H1 (cell line): ENCODE measurements at regions not wholly inside any gene's neighbourhood (a gene's known extent, or its start where the extent isn't known, plus 50 kb on each side); places are given as distances from the start of the nearest gene placed in this dataset.

ENCODE experiments used
- CTCF ChIA-PET: fragments of 300-600 bp; sonication (Branson Sonifier 250); formaldehyde crosslinking; loops from one replicate; lab custom pipeline; 2021; ENCODE audit not compliant: partially characterized antibody; lab: Charles Lee
- POLR2A ChIA-PET: fragments of 300-600 bp; sonication (Branson Sonifier 250); formaldehyde crosslinking; loops from one replicate; lab custom pipeline; 2021; ENCODE audit warnings: inconsistent platforms; ENCODE audit not compliant: partially characterized antibody; lab: Charles Lee
- DNase-seq, 2 experiments: peaks; one replicate each; pipeline versions ENCODE4 v3.0.0 to v3.0.0-alpha.2; 2010 to 2022; ENCODE audit warnings: low spot score in 2 of 2, low read depth in 1 of 2, mixed read lengths in 1 of 2
- FAIRE-seq: peaks from 2 replicates; lab custom pipeline; 2011; peaks lifted over from hg19 to GRCh38; lab: Jason Lieb, UNC
- H2AFZ ChIP-seq: 2 replicates; pipeline ENCODE4 v1.8.1; 2012; ENCODE audit warnings: low read length, inconsistent platforms
- H2AK5ac ChIP-seq: 2 replicates; pipeline ENCODE4 v1.6.1; 2013; ENCODE audit warnings: low read depth, low read length
- H2BK120ac ChIP-seq: replicated peaks from 2 replicates; pipeline ENCODE3; 2013; ENCODE audit warnings: low read depth, low read length, inconsistent platforms
- H2BK12ac ChIP-seq: 2 replicates; pipeline ENCODE4 v1.6.1; 2013; ENCODE audit warnings: low read depth, low read length
- H2BK15ac ChIP-seq: 2 replicates; pipeline ENCODE4 v1.6.1; 2013; ENCODE audit warnings: low read length
- H2BK20ac ChIP-seq: 2 replicates; pipeline ENCODE4 v1.6.1; 2013; ENCODE audit warnings: low read length
- H2BK5ac ChIP-seq: 2 replicates; pipeline ENCODE4 v1.6.1; 2013; ENCODE audit warnings: low read depth, low read length
- H3K14ac ChIP-seq: 2 replicates; pipeline ENCODE4 v1.6.1; 2013; ENCODE audit warnings: inconsistent platforms; ENCODE audit not compliant: insufficient read length
- H3K18ac ChIP-seq: 2 replicates; pipeline ENCODE4 v1.6.1; 2013; ENCODE audit warnings: low read length; ENCODE audit errors: extremely low read depth
- H3K23ac ChIP-seq: 2 replicates; pipeline ENCODE4 v1.6.1; 2013; ENCODE audit warnings: inconsistent platforms; ENCODE audit not compliant: insufficient read length
- H3K23me2 ChIP-seq: 2 replicates; pipeline ENCODE4 v1.6.1; 2013; ENCODE audit warnings: low read depth, low read length
- H3K27ac ChIP-seq: 2 replicates; pipeline ENCODE4 v1.6.1; 2011; ENCODE audit warnings: low read depth, low read length, inconsistent platforms
- H3K27me3 ChIP-seq, 4 experiments: replicated peaks in 1 of 4; 1 replicate in 1 of 4; 2 replicates in 3 of 4; pipeline versions ENCODE4 v1.6.1 to v1.8.1; 2011 to 2013; ENCODE audit warnings: low read length in 3 of 4, mild to moderate bottlenecking in 3 of 4, inconsistent platforms in 2 of 4, mixed read lengths in 2 of 4, moderate library complexity in 1 of 4; ENCODE audit not compliant: control insufficient read depth in 3 of 4, insufficient read depth in 3 of 4; ENCODE audit errors: extremely low read depth in 1 of 4
- H3K36me3 ChIP-seq, 4 experiments: 2 replicates each; pipeline versions ENCODE4 v1.6.1 to v1.8.1; 2011 to 2013; ENCODE audit warnings: mild to moderate bottlenecking in 4 of 4, low read length in 3 of 4, moderate library complexity in 2 of 4, control low read depth in 1 of 4, inconsistent platforms in 1 of 4; ENCODE audit not compliant: insufficient read depth in 4 of 4, control insufficient read depth in 2 of 4
- H3K4ac ChIP-seq: replicated peaks from 2 replicates; pipeline ENCODE3; 2013; ENCODE audit warnings: low read length, low read depth, mixed read lengths, inconsistent platforms; ENCODE audit not compliant: insufficient read length
- H3K4me1 ChIP-seq, 4 experiments: replicated peaks in 1 of 4; 1 replicate in 1 of 4; 2 replicates in 3 of 4; pipeline versions ENCODE4 v1.6.1 to v1.8.1; 2011 to 2013; ENCODE audit warnings: low read length in 3 of 4, inconsistent platforms in 2 of 4, mixed read lengths in 1 of 4; ENCODE audit not compliant: insufficient read depth in 4 of 4, control insufficient read depth in 3 of 4
- H3K4me2 ChIP-seq, 2 experiments: 2 replicates each; pipeline versions ENCODE4 v1.6.1 to v1.8.1; 2011 to 2013; ENCODE audit warnings: low read depth in 2 of 2, low read length in 2 of 2, control low read depth in 1 of 2, inconsistent platforms in 1 of 2, mild to moderate bottlenecking in 1 of 2; ENCODE audit not compliant: insufficient read depth in 1 of 2
- H3K4me3 ChIP-seq, 4 experiments: fragments of 200-600, 300-600 bp in 1 of 4; sonication (generic), shearing (Covaris generic), sonication (Bioruptor Twin) in 1 of 4; 2 replicates each; pipeline versions ENCODE4 v1.5.1 to v1.8.1; 2011 to 2016; ENCODE audit warnings: low read length in 4 of 4, low read depth in 3 of 4, control low read depth in 2 of 4, inconsistent platforms in 2 of 4, mild to moderate bottlenecking in 2 of 4, mixed read lengths in 1 of 4, moderate library complexity in 1 of 4; ENCODE audit not compliant: insufficient read depth in 2 of 4; ENCODE audit errors: extremely low read depth in 1 of 4
- H3K56ac ChIP-seq: replicated peaks from 2 replicates; pipeline ENCODE3; 2013; ENCODE audit warnings: low read depth, mild to moderate bottlenecking, mixed read lengths, low read length, inconsistent platforms; ENCODE audit not compliant: insufficient read length
- H3K79me1 ChIP-seq: 2 replicates; pipeline ENCODE4 v1.6.1; 2013; ENCODE audit warnings: low read depth, low read length, control low read depth
- H3K79me2 ChIP-seq, 2 experiments: 2 replicates each; pipeline versions ENCODE4 v1.6.1 to v1.8.1; 2012 to 2013; ENCODE audit warnings: low read length in 2 of 2, mild to moderate bottlenecking in 2 of 2, inconsistent platforms in 1 of 2; ENCODE audit not compliant: insufficient read depth in 2 of 2, control insufficient read depth in 1 of 2
- H3K9ac ChIP-seq, 4 experiments: replicated peaks in 1 of 4; 1 replicate in 1 of 4; 2 replicates in 3 of 4; pipeline versions ENCODE4 v1.6.1 to v1.8.1; 2011 to 2013; ENCODE audit warnings: low read depth in 3 of 4, low read length in 3 of 4, control low read depth in 2 of 4, mild to moderate bottlenecking in 2 of 4, moderate library complexity in 2 of 4, inconsistent platforms in 1 of 4; ENCODE audit errors: extremely low read depth in 1 of 4
- H3K9me3 ChIP-seq, 2 experiments: 2 replicates each; pipeline versions ENCODE4 v1.6.1 to v1.8.1; 2012 to 2013; ENCODE audit warnings: mild to moderate bottlenecking in 2 of 2, moderate library complexity in 2 of 2, control low read depth in 1 of 2, inconsistent platforms in 1 of 2, low read depth in 1 of 2, low read length in 1 of 2, mixed read lengths in 1 of 2; ENCODE audit not compliant: insufficient read depth in 2 of 2
- H4K20me1 ChIP-seq, 2 experiments: replicated peaks in 1 of 2; 2 replicates each; pipeline versions ENCODE3 to v1.8.1; 2011 to 2013; ENCODE audit warnings: inconsistent platforms in 2 of 2, low read length in 2 of 2, mild to moderate bottlenecking in 1 of 2; ENCODE audit not compliant: insufficient read depth in 2 of 2, control insufficient read depth in 1 of 2
- H4K5ac ChIP-seq: 2 replicates; pipeline ENCODE4 v1.6.1; 2013; ENCODE audit warnings: low read length, low read depth, mixed read lengths, inconsistent platforms; ENCODE audit not compliant: insufficient read length
- H4K8ac ChIP-seq: 2 replicates; pipeline ENCODE4 v1.8.0; 2013; ENCODE audit warnings: mild to moderate bottlenecking, moderate library complexity, low read length, inconsistent platforms; ENCODE audit not compliant: insufficient read depth; ENCODE audit errors: extremely low read depth
- H4K91ac ChIP-seq: replicated peaks from 2 replicates; pipeline ENCODE3; 2013; ENCODE audit warnings: low read length, mixed read lengths, inconsistent platforms; ENCODE audit not compliant: insufficient read length
- CREB1 ChIP-seq: IDR thresholded peaks from 2 replicates; pipeline ENCODE4 v1.6.1; 2012; ENCODE audit warnings: inconsistent platforms
- EGR1 ChIP-seq: IDR thresholded peaks from 2 replicates; pipeline ENCODE4 v1.6.1; 2011; ENCODE audit warnings: low read depth, low read length, borderline replicate concordance
- EZH2 ChIP-seq: fragments of 200-600 bp; sonication (generic); IDR thresholded peaks from 2 replicates; pipeline ENCODE4 v1.7.1; 2012; ENCODE audit warnings: low read depth, mild to moderate bottlenecking, moderate library complexity, low read length, inconsistent platforms; ENCODE audit not compliant: severe bottlenecking
- JUN ChIP-seq: IDR thresholded peaks from 2 replicates; pipeline ENCODE4 v1.6.1; 2011; ENCODE audit warnings: low read depth, mild to moderate bottlenecking, improper control_type of control experiment, low read length
- KDM4A ChIP-seq: IDR thresholded peaks from one replicate; pipeline ENCODE4 v1.7.1; 2012; ENCODE audit warnings: low read depth, mild to moderate bottlenecking, moderate library complexity, low read length, inconsistent platforms; ENCODE audit not compliant: severe bottlenecking
- POLR2A ChIP-seq, 2 experiments: IDR thresholded peaks; 1 replicate in 1 of 2; 2 replicates in 1 of 2; pipeline ENCODE4 v1.6.1; 2011; ENCODE audit warnings: low read depth in 2 of 2, low read length in 2 of 2, mild to moderate bottlenecking in 2 of 2; ENCODE audit errors: control extremely low read depth in 1 of 2
- RNF2 ChIP-seq: fragments of 200-900, 300-1000 bp; sonication (generic); IDR thresholded peaks from 2 replicates; pipeline ENCODE4 v1.7.1; 2016; ENCODE audit warnings: borderline replicate concordance, low read depth, mild to moderate bottlenecking, antibody characterized with exemption, low read length; ENCODE audit not compliant: poor library complexity, severe bottlenecking; ENCODE audit errors: missing control alignments
- SAP30 ChIP-seq: fragments of 300-600 bp; sonication (generic); IDR thresholded peaks from 2 replicates; pipeline ENCODE4 v1.7.1; 2012; ENCODE audit warnings: low read length, moderate library complexity, mild to moderate bottlenecking, inconsistent platforms; ENCODE audit not compliant: insufficient read depth, insufficient replicate concordance
- SIN3A ChIP-seq, 2 experiments: IDR thresholded peaks in 1 of 2; conservative IDR thresholded peaks in 1 of 2; 2 replicates each; pipeline ENCODE4 v1.6.1; 2011 to 2012; ENCODE audit warnings: low read length in 2 of 2, improper control_type of control experiment in 1 of 2, low read depth in 1 of 2, mild to moderate bottlenecking in 1 of 2
- SIRT6 ChIP-seq: IDR thresholded peaks from one replicate; pipeline ENCODE4 v1.7.1; 2012; ENCODE audit warnings: low read length, inconsistent platforms
- SIX5 ChIP-seq: IDR thresholded peaks from 2 replicates; pipeline ENCODE4 v1.6.1; 2011; ENCODE audit warnings: mild to moderate bottlenecking, low read depth, low read length
- SP1 ChIP-seq: IDR thresholded peaks from 2 replicates; pipeline ENCODE4 v1.6.1; 2011; ENCODE audit warnings: low read depth, low read length
- TEAD4 ChIP-seq: IDR thresholded peaks from 2 replicates; pipeline ENCODE4 v1.6.1; 2012; ENCODE audit warnings: low read depth, low read length, inconsistent platforms, mixed read lengths
- WGBS, 2 experiments: shearing (Covaris generic) in 1 of 2; methylation state at CpG; one replicate each; pipeline versions ENCODE4 v1.1.6 to v1.1.7; 2013 to 2015; ENCODE audit warnings: low lambda C conversion rate in 2 of 2, mixed read lengths in 2 of 2, inconsistent platforms in 1 of 2, low coverage in 1 of 2, missing lambda C conversion rate in 1 of 2; ENCODE audit not compliant: insufficient replicate concordance in 2 of 2, insufficient coverage in 1 of 2, insufficient read length in 1 of 2; ENCODE audit errors: extremely low coverage in 1 of 2, missing lambda C conversion rate in 1 of 2; 5-methylcytosine and 5-hydroxymethylcytosine counted together
- TF ChIP-seq, protein P1 (sequence below): IDR thresholded peaks from 2 replicates; pipeline ENCODE4 v1.6.1; 2012; ENCODE audit warnings: low read length, inconsistent platforms

DNA sequence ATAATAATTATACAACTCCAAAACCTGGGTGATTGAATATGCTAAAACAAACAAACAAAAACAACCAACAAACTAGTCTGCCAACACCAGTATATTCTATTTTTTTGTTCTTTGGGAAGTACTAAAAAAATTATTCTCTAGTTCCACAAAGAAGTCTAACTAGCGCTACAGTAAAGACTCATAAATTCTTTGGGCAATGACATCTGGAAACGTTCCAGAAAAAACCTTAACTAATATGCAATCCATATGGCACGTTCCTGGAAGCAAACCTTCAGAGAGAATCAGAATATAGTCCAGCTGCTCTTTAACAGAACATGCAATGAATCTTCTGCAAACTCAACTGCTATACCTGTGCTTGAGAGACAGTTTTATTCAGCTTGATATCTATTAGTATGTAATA, 500.1 kb downstream of the TRAM1L1 start:
- H3K4me3 ChIP-seq = no peak overlapping the region
- no peaks in the 10 kb centered on the region for H3K4me1 ChIP-seq
- no peak overlapping the region for H2AK5ac ChIP-seq
- H4K91ac ChIP-seq = no peak overlapping the region
- H3K18ac ChIP-seq = no peak overlapping the region
- H3K9me3 ChIP-seq = no peaks in the 10 kb centered on the region
- no peaks in the 10 kb centered on the region for H3K27me3 ChIP-seq
- no peak overlapping the region for H4K8ac ChIP-seq
- no peak overlapping the region for H2BK5ac ChIP-seq
- H2BK120ac ChIP-seq = no peak overlapping the region
- WGBS, 2 experiments = 77% methylated on average over 3 of the region's 3 CpGs; no CpG with 5 or more reads in 1 of the 2 experiments
- no peak overlapping the region for H3K27ac ChIP-seq
- H3K23me2 ChIP-seq = no peaks in the 10 kb centered on the region
- H3K79me1 ChIP-seq = no peaks in the 10 kb centered on the region
- no peak overlapping the region for H3K9ac ChIP-seq
- no peaks in the 10 kb centered on the region for H3K36me3 ChIP-seq
- H4K5ac ChIP-seq = no peak overlapping the region
- no peak overlapping the region for H3K4ac ChIP-seq
- no peaks in the 10 kb centered on the region for H3K79me2 ChIP-seq
- DNase-seq (no peak), FAIRE-seq (no peak)
- H3K23ac ChIP-seq = no peak overlapping the region
- no peak overlapping the region for H2BK20ac ChIP-seq
- H4K20me1 ChIP-seq = no peaks in the 10 kb centered on the region
- no peak overlapping the region for H3K14ac ChIP-seq
- no peak overlapping the region for H2BK15ac ChIP-seq
- H2BK12ac ChIP-seq = no peak overlapping the region
- no peak overlapping the region for H3K4me2 ChIP-seq
- ChIA-PET CTCF (no interaction called here), POLR2A (no interaction called here)
- no peak overlapping the region for H3K56ac ChIP-seq
- H2AFZ ChIP-seq = no peak overlapping the region
- TF ChIP-seq JUN (no peak), SAP30 (no peak), SIX5 (no peak), SIRT6 (no peak), SIN3A (conservative IDR thresholded peaks at IDR 0.05 in 1 of 2, IDR thresholded peaks at IDR 0.05 in 1 of 2; ENCODE audit: low read depth in 1 of 2, low read length in 2 of 2) (no peak), TEAD4 (no peak), EGR1 (no peak), POLR2A (IDR thresholded peaks at IDR 0.05; ENCODE audit: control extremely low read depth in 1 of 2, low read depth in 2 of 2, low read length in 2 of 2) (no peak), RNF2 (no peak), EZH2 (no peak), SP1 (no peak), KDM4A (no peak), CREB1 (no peak)
- TF ChIP-seq, protein P1, sequence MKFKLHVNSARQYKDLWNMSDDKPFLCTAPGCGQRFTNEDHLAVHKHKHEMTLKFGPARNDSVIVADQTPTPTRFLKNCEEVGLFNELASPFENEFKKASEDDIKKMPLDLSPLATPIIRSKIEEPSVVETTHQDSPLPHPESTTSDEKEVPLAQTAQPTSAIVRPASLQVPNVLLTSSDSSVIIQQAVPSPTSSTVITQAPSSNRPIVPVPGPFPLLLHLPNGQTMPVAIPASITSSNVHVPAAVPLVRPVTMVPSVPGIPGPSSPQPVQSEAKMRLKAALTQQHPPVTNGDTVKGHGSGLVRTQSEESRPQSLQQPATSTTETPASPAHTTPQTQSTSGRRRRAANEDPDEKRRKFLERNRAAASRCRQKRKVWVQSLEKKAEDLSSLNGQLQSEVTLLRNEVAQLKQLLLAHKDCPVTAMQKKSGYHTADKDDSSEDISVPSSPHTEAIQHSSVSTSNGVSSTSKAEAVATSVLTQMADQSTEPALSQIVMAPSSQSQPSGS = no peak
